Ramos (cell line): ENCODE measurements at regions not wholly inside any gene's neighbourhood (a gene's known extent, or its start where the extent isn't known, plus 50 kb on each side); places are given as distances from the start of the nearest gene placed in this dataset.

ENCODE experiments used
- in situ Hi-C: fragments of 300-500 bp; cut with MboI; formaldehyde crosslinking; loops from one replicate; pipeline ENCODE4 v1.14.3; 2022; ENCODE audit warnings: low sequenced_read_pairs; ENCODE audit not compliant: unreplicated experiment

DNA sequence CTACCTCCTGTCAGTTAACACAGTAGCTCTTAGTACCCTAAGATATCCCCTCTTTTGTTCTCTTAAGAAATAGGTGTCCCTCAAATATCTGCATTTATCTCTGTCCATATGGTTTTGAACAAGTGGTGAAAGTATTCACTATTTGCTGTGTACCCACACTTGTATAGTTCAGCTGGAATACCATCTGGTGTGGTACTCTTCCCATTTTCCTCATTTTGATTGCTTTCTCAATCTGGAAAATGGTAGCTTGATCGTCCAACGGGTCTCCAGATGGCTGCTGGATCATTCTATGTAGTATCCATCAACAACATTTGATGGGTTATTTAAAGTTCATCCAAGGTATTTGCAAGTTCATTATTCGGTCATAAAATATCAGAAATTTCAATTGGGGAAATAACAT is 100.3 kb upstream of the DPYD start:
- in situ Hi-C loops, result no loop called here

DNA sequence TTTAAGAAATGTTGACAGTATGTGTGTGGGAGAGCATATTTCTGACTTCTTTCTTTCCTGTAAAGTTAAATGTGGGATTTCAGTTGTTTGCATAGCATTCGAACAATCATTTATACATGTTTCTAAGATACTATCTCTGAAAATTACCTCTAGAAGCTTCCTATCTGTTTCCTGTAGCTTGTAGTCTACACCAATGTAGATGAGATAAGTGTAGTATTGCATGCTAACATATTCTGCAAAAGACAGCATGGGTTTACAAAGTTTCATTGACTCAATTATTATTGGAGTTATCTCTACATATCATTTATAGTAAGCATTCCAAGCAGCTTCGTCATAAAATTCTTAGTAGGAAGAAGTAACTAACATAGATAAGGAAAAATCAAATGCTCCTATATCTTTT is 98.9 kb upstream of the DPYD start:
- in situ Hi-C loops, result no loop called here

DNA sequence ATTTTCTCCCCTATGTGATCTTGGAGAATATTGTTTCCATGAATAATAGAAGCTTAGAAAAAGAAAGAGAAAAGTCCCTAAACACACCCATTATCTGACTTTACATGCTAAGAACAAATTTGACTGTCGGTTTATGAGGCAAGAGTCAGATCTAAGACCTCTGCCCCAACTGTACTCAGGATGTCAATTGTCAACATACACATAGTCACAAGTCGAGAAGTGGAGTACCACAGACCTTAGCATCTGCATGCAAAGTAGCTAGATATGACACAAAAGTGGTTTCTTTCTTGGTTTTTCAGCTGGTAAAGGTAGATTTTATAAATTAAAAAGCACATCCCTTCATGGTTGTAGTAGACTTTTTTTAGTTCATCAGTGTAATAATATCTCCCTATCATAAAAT is 97.2 kb upstream of the DPYD start:
- in situ Hi-C loops, result no loop called here

DNA sequence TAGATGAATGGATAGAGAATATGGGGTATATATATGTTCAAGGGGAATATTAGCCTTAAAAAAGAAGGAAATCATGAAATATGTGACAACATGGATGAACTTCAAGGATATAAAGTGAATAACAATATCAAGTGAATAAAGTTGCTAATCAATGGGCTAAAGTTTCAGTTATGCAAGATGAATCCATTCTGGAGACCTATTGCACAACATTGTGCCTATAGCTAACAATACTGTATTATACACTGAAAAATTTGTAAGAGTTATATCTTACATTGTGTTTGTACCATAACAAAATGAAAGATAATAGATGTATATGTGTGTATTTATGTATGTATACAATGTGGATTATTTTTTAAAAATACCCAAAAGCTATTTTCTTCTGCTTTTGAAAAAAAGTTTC is 96.3 kb upstream of the DPYD start:
- in situ Hi-C loops, result no loop called here

DNA sequence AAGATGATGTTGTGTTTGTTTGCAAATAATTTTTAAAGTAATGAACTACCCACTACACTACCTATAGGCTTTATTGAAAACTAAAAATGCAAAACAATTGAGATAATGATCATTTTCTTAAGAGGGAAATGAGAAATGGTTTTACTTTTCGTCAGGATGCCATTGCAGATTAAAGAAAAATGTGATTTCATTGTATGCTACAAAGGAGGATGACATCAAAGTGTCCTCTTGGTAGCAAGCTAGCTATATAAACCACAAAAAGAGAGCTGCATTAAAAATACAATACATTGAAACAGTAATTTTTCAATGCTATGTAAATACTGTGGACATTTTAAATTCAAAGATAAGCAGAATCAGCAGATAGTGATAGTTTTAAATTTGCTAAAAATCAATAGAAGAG is 87.5 kb upstream of the DPYD start:
- in situ Hi-C loops, result no loop called here

DNA sequence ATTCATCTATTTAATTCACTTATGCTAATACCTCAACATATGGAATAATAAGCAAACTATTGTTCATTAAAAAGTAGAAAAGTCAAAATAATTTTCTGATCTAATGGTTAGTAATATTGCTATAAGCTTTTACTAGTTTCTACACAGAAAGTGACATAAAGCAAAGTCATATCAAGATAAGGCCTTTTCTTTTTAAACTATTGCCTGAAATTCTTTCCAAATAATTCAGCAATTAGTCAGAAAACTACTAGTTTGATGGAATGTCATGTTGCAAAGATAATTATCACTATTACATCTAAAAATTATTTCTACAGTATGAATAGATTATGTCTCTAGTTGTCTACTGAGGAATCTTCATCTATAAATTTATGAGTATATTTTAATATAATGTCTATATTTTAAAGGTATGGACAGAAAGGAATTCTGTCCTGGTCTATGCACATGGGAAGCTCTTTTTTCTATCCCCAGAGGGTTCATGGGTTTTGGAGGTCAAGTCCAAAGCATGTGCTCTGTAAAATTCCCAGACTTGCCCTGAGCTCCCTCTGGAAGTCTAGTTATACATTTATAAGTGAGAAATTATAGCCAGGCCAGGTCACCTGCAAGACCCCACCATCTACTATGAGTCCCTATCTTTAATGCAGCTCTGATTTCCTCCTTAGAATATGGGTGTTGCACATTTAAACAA is 84.6 kb upstream of the DPYD start:
- in situ Hi-C loops, result no loop called here

DNA sequence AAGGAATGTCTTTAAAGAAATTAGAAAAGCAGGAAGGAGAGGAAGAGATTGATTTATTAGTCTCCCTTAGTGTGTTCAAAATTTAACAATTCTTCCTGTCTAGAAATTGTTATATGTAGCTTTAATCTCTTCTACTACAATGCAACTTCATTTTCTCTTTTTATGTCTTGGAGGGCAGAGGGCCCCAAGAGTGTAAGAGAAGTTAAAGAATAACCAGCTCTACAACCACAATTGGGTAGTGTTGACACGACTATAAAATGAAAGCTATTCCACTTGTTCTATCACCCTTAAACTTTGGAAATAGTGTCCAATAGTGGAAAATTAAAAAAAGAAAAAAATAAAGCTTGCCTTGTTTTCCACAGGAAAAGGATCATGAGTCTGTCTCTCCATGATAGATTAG is 82.6 kb upstream of the DPYD start:
- in situ Hi-C loops, result no loop called here

DNA sequence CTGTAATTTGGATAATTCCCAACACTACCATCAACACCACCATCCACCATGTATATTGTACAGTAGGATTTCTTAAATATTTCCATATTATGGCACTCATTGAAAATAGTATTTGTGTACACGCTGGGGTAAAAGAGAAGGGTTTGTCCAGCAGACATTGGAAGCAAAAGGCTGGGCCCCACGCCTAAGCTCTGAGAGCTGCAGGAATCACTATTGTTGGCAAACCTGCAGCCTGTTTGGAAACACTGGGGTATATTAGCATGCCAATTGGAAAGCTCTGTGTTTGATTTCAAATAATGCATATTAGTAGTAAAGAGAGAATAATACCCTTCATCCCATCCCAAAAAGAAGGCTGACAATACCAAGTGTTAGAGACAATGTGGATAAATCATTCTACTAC is 81.5 kb upstream of the DPYD start:
- in situ Hi-C loops, result no loop called here

DNA sequence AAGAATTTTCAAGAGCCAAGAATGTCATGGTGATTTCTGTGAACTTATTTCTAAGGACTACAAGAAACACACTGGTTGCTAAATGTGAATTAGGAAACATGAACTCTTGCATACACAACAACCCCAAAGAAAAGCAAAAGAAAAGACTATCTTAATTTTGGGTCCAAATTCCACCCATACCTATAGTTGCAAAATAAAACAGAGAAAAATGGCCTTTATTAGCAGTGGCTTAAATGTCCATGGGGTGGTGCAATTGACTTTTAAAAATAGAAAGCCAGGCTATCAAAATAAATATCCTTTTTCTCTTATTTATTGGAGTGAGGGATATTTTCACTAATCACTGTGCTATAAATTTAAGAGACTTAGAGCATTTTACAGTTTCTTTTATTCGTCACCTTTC is 80.9 kb upstream of the DPYD start:
- in situ Hi-C loops, result no loop called here

DNA sequence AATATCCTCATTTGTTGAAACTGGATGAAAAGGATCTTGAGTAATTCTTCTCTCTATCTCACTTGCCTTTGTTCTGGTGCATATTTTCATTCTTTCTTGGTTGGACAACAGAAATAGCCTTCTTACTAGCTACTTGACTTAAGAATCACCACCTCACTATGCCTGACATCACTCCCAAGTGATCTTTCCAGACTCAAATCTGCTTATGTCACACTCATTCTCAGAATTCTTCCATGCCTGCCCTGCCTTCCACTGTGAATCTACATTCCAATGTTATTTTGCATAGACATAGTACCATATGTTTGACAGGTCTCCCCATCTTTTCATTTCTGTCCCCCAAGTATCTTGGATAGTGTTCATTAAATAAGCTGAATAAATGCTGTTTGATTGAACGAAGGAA is 78.5 kb upstream of the DPYD start:
- in situ Hi-C loops, result no loop called here

DNA sequence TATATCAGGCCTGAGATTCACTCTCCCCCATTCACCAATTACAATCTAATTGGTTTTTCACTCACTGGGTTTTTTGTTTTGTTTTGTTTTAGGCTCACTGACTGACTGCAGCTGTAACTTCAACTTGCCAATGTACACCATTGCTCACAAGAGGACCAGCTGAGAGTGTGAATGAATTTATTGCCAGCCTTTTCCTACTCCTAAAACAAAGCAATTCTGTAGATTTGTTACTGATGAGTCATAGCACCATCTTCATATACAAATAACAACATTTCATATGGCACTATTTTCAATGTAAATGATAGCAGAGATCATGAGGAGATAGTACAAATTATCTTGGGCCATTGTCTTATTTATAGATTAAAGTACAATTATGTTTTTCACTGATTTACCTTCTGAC is 76.0 kb upstream of the DPYD start:
- in situ Hi-C loops, result no loop called here

DNA sequence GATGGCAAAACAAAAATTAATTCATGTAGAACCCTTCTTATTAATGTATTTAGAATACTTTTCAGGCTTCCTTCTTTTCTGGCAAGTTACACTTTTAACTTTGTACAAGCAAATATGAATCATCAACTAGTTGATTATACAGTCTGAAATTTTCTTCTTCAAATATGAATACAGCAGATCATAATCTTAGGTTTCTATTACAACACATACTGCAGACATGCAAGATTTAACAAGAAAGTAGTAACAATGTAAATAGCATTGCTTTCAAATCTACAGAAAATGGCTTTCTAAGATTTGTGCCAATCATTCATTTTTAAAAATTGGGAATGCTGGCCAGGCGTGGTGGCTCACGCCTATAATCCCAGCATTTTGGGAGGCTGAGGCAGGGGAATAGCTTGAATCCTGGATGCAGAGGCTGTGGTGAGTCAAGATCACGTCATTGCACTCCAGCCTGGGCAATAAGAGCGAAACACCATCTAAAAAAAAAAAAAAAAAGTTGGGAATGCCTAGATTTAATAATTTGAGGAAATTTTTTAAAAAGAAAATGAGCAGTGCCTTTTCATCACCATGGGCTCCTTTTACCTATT is 68.4 kb upstream of the DPYD start:
- in situ Hi-C loops, result no loop called here

DNA sequence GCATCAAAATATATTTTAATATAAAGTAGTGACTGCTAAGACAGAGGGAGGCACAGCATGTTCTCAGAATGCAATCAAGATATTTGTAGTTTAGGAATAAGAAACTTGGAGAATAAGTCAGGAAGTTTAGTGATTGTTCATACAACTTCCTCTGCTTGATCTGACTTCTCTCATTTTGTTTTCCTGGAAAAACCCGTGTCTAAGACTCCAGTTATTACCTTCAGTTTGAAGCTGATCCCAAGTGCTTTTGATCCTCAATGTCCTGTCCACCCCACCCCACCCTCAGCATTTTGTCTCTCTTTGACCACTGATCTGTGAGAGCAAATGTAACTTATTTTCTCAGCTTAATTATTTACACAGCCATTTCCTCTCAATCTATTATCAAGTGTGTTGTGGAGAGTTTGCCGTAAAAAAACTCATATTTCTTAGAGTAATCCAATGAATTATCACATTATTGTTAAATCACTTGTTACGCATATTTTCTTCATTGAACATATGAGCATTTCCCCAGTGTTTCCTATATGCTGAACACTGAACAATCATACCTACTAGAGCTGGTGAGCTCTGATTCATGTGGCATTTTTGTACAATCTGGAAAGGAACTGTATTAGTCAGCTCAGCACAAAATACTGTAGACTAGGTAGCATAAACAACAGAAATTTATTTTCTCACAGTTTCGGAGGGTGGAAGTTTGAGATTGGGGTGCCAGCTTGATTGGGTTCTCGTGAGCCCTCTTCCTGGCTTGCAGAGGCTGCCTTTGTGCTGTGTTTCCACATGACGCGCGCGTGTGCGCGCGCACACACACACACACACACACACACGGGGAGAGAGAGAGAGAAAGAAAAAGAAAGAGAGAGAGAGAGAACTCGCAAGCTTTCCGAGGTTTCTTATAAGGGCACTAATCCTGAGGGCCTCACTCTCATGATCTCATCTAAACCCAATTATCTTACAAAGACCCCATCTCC is 65.5 kb upstream of the DPYD start:
- in situ Hi-C loops, result no loop called here

DNA sequence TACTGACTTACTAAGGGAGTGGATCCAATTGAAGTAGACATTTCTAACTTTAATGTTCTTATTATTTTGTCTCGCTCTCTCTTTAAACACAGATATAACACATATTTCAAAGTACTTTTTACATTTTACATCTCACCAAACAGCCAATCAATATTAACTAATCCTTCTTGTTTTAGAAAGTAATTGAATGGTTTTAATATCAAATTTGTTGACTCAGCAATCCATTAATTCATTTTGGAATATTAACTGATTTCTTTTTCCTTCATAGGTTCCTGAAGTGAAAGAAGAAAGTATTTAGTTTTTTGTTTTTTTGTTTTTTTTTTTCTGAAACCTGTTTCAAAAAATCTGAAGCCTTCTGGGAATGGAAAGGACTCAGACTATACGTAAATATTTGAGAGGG is 62.3 kb upstream of the DPYD start:
- in situ Hi-C loops, result no loop called here

DNA sequence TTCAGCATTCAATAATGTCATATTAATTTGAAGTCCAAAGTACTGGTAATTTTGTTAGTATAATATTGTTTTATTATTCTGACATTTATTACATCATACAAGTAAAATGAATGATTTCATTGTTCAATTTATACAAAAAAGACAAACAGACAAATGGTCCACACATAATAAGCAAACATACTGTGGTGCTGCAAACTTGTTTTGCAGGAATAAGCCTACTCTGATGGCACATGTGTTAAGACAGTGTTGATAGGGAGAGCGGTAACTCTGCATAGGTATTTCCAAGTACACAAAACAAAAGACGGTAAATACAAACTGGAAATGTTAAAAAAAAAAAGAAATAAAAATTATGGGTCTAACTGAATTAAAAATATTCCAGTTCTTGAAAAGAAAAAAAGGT is 59.7 kb upstream of the DPYD start:
- in situ Hi-C loops, result no loop called here

DNA sequence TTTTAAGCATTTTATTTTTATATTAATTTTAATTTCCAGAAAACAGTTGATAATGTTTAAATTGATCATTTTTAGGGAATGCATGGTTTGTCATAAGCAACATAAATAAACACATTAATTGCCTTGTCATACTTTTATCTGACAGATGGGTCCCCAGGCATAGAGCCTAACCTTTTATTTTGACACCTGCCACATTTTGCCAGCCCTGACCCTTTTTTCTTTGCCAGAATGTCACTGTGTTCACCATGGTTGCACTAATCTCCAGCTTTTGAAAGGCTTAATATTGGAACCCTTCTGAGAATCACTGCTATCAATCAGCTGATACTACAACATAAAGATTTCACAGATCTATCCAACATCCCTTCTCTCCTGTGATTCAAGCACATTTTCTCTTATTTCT is 56.0 kb upstream of the DPYD start:
- in situ Hi-C loops, result no loop called here
